ENCODE measurements at regions not wholly inside any gene's neighbourhood (a gene's known extent, or its start where the extent isn't known, plus 50 kb on each side); places are given as distances from the start of the nearest gene placed in this dataset.

DNA sequence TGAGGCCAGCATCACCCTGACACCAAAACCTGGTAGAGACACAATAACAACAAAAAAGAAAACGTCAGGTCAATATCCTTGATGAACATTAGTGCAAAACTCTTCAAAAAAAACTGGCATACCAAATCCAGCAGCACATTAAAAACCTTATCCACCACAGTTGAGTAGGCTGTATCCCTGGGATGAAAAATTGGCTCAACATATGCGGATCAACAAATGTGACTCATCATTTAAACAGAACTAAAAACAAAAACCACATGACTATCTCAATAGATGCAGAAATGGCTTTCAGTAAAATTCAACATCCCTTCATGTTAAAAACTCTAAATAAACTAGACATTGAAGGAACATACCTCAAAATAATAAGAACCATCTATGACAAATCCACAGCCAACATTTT lies 59.6 kb upstream of the PHIP start:
- no peaks in the 10 kb centered on the region for H3K4me1 ChIP-seq (ENCODE audit: insufficient read depth, low read length)
- Mint-ChIP-seq H3K9me3 (peaks cover 12% of the 10 kb centered on the region), H3K4me1 (ENCODE audit: low read depth) (no peaks in the 10 kb centered on the region), H3K27ac (no peak overlapping the region), H3K36me3 (ENCODE audit: low read depth) (no peaks in the 10 kb centered on the region), H3K27me3 (peaks cover 22% of the 10 kb centered on the region), H3K4me3 (no peak overlapping the region)
- ChIA-PET CTCF (no interaction called here), POLR2A (no interaction called here)
- no peak for TF ChIP-seq CTCF (IDR thresholded peaks at IDR 0.05)
- intact Hi-C loops (cut with DNase I, micrococcal nuclease), result no loop called here
- H3K27me3 ChIP-seq (ENCODE audit: control insufficient read depth in 1 of 2, insufficient read depth in 2 of 2, low read length in 2 of 2), result peaks cover 3 to 10% of the 10 kb centered on the region in 2 experiments
- no peak for DNase-seq
- H3K9me3 ChIP-seq (ENCODE audit: control insufficient read depth in 1 of 2, insufficient read depth in 1 of 2, low read length in 2 of 2), result peaks cover 5 to 19% of the 10 kb centered on the region in 2 experiments
- no peak overlapping the region for H3K4me3 ChIP-seq (ENCODE audit: low read length)
- no peak for ATAC-seq (ENCODE audit: poor library complexity)
- H3K27ac ChIP-seq (ENCODE audit: low read depth in 1 of 2, low read length in 2 of 2), result no peak overlapping the region
- H3K36me3 ChIP-seq (ENCODE audit: insufficient read depth, low read length), result no peaks in the 10 kb centered on the region

DNA sequence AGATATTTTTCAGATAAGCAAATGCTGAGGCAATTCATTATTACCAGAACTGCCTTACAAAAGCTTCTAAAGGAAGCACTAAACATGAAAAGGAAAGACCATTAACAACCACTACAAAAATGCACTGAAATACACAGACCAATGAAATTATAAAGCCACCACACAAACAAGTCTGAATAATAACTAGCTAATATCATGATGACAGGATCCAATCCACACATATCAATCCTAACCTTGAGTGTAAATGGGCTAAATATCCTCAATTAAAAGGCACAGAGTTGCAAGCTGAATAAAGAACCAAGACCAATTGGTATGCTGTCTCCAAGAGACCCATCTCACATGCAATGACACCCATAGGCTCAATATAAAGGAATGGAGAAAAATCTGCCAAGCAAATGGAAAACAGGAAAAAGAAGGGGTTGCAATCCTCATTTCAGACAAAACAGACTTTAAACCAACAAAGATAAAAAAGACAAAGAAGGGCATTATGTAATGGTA lies 58.0 kb upstream of the PHIP start:
- TF ChIP-seq CTCF (IDR thresholded peaks at IDR 0.05), result no peak
- Mint-ChIP-seq H3K4me1 (ENCODE audit: low read depth) (no peaks in the 10 kb centered on the region), H3K36me3 (ENCODE audit: low read depth) (no peaks in the 10 kb centered on the region), H3K27me3 (peaks cover 37% of the 10 kb centered on the region), H3K9me3 (peaks cover 12% of the 10 kb centered on the region), H3K27ac (no peak overlapping the region), H3K4me3 (no peak overlapping the region)
- ChIA-PET CTCF (no interaction called here), POLR2A (no interaction called here)
- peaks cover 5 to 23% of the 10 kb centered on the region in 2 experiments for H3K9me3 ChIP-seq (ENCODE audit: control insufficient read depth in 1 of 2, insufficient read depth in 1 of 2, low read length in 2 of 2)
- no peaks in the 10 kb centered on the region for H3K4me1 ChIP-seq (ENCODE audit: insufficient read depth, low read length)
- DNase-seq (no peak), ATAC-seq (ENCODE audit: poor library complexity) (no peak)
- no peaks in the 10 kb centered on the region for H3K36me3 ChIP-seq (ENCODE audit: insufficient read depth, low read length)
- no peak overlapping the region for H3K27ac ChIP-seq (ENCODE audit: low read depth in 1 of 2, low read length in 2 of 2)
- intact Hi-C loops (cut with DNase I, micrococcal nuclease), result no loop called here
- peaks cover 3 to 10% of the 10 kb centered on the region in 2 experiments for H3K27me3 ChIP-seq (ENCODE audit: control insufficient read depth in 1 of 2, insufficient read depth in 2 of 2, low read length in 2 of 2)
- no peak overlapping the region for H3K4me3 ChIP-seq (ENCODE audit: low read length)

DNA sequence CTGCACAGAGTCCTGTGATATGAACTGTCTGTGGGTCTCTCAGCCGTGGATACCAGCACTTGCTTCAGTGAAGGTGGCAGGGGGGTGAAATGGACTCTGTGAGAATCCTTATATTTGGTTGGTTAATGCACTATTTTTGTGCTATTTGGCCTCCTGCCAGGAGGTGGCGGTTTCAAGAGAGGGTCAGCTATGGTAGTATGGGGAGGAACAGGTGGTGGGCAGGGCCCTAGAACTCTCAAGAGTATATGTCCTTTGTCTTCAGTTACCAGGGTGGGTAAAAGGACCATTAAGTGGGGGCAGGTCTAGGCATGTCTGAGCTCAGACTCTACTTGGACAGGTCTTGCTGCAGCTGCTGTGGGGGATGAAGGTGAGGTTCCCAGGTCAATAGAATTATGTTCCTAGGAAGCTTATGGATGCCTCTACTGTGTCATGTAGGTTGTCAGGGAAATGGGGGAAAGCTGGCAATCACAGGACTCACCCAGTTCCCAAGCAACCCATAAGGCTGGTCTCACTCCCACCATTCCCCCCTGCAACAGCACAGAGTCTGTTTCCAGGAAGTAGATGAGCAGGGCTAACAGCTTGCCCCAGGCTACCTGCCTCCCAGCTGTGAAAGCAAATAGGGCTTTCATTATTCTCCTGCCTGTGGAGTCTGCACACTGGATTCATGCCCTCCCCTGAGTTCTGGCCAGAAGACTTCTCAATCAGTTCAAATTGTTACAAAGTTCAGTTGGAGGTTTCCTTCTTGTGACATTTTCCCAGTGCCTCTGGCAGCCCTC lies 56.8 kb upstream of the PHIP start:
- Mint-ChIP-seq H3K36me3 (ENCODE audit: low read depth) (no peaks in the 10 kb centered on the region), H3K4me1 (ENCODE audit: low read depth) (no peaks in the 10 kb centered on the region), H3K9me3 (peaks cover 12% of the 10 kb centered on the region), H3K27ac (no peak overlapping the region), H3K27me3 (peaks cover 42% of the 10 kb centered on the region), H3K4me3 (no peak overlapping the region)
- intact Hi-C loops (cut with DNase I, micrococcal nuclease), result no loop called here
- DNase-seq (no peak), ATAC-seq (ENCODE audit: poor library complexity) (no peak)
- no peak for TF ChIP-seq CTCF (IDR thresholded peaks at IDR 0.05)
- Histone ChIP-seq H3K4me3 (ENCODE audit: low read length) (no peak overlapping the region), H3K36me3 (ENCODE audit: insufficient read depth, low read length) (no peaks in the 10 kb centered on the region), H3K27me3 (ENCODE audit: control insufficient read depth in 1 of 2, insufficient read depth in 2 of 2, low read length in 2 of 2) (peaks cover 3 to 10% of the 10 kb centered on the region in 2 experiments), H3K27ac (ENCODE audit: low read depth in 1 of 2, low read length in 2 of 2) (no peak overlapping the region), H3K4me1 (ENCODE audit: insufficient read depth, low read length) (no peaks in the 10 kb centered on the region), H3K9me3 (ENCODE audit: control insufficient read depth in 1 of 2, insufficient read depth in 1 of 2, low read length in 2 of 2) (peaks cover 5 to 23% of the 10 kb centered on the region in 2 experiments)
- ChIA-PET CTCF (no interaction called here), POLR2A (no interaction called here)

All from CD4-positive, alpha-beta T cell (primary cell).